Endodermal cell (in vitro differentiated cells): ENCODE measurements at regions not wholly inside any gene's neighbourhood (a gene's known extent, or its start where the extent isn't known, plus 50 kb on each side); places are given as distances from the start of the nearest gene placed in this dataset.
"Not testable (repeated sequence)": the region's sequence is repeated elsewhere in the genome, so short reads cannot be mapped to it uniquely, and the experiment has no call there.

ENCODE experiments used
- DNase-seq: peaks from one replicate; pipeline ENCODE4 v3.0.0-alpha.2; 2017
- H3K27ac ChIP-seq: 2 replicates; pipeline ENCODE4 v1.5.1; 2013; ENCODE audit warnings: mild to moderate bottlenecking, low read depth, low read length, moderate library complexity
- H3K27me3 ChIP-seq: 2 replicates; pipeline ENCODE4 v1.6.1; 2013; ENCODE audit warnings: mild to moderate bottlenecking, low read length, moderate library complexity; ENCODE audit not compliant: insufficient read depth, control insufficient read depth, poor library complexity, severe bottlenecking
- H3K36me3 ChIP-seq: 2 replicates; pipeline ENCODE4 v1.7.0; 2013; ENCODE audit warnings: mild to moderate bottlenecking, low read length, moderate library complexity; ENCODE audit not compliant: control insufficient read depth, insufficient read depth
- H3K4me1 ChIP-seq: one replicate; pipeline ENCODE4 v1.7.0; 2013; ENCODE audit warnings: low read length; ENCODE audit not compliant: control insufficient read depth, insufficient read depth
- H3K4me3 ChIP-seq: 2 replicates; pipeline ENCODE4 v1.5.1; 2013; ENCODE audit warnings: mild to moderate bottlenecking, low read length, moderate library complexity
- H3K9ac ChIP-seq: 2 replicates; pipeline ENCODE4 v1.6.1; 2013; ENCODE audit warnings: mild to moderate bottlenecking, low read length, moderate library complexity; ENCODE audit not compliant: poor library complexity, severe bottlenecking; ENCODE audit errors: extremely low read depth
- H3K9me3 ChIP-seq: 2 replicates; pipeline ENCODE4 v1.6.1; 2013; ENCODE audit warnings: mild to moderate bottlenecking, low read length, moderate library complexity; ENCODE audit not compliant: control insufficient read depth
- H3K27ac Mint-ChIP-seq: 2 replicates; pipeline ENCODE4 v1.8.0; 2020; ENCODE audit warnings: mixed read lengths
- H3K27me3 Mint-ChIP-seq: 2 replicates; pipeline ENCODE4 v1.8.0; 2021; ENCODE audit warnings: mild to moderate bottlenecking, mixed read lengths; ENCODE audit not compliant: insufficient read depth
- H3K36me3 Mint-ChIP-seq: 2 replicates; pipeline ENCODE4 v1.8.0; 2020; ENCODE audit warnings: low read depth, mixed read lengths
- H3K4me1 Mint-ChIP-seq: 2 replicates; pipeline ENCODE4 v1.8.0; 2020; ENCODE audit warnings: mixed read lengths
- H3K4me3 Mint-ChIP-seq: 2 replicates; pipeline ENCODE4 v1.8.0; 2020; ENCODE audit warnings: mild to moderate bottlenecking, moderate library complexity, mixed read lengths
- H3K9me3 Mint-ChIP-seq: 2 replicates; pipeline ENCODE4 v1.8.0; 2020; ENCODE audit warnings: mild to moderate bottlenecking, mixed read lengths
- CTCF ChIP-seq: fragments of 200-600 bp; sonication (generic); conservative IDR thresholded peaks from 2 replicates; pipeline ENCODE4 v1.5.0; 2021; ENCODE audit warnings: antibody characterized with exemption, mild to moderate bottlenecking
- WGBS, 2 experiments: methylation state at CpG; one replicate each; pipeline versions ENCODE4 v1.1.5 to v1.1.7; 2013; ENCODE audit warnings: missing lambda C conversion rate in 2 of 2, mixed read lengths in 1 of 2; ENCODE audit not compliant: insufficient coverage in 1 of 2, insufficient read length in 1 of 2; 5-methylcytosine and 5-hydroxymethylcytosine counted together

- Mint-ChIP-seq H3K4me3 (no peak overlapping the region), H3K27me3 (peaks cover 2% of the 10 kb centered on the region), H3K27ac (no peak overlapping the region), H3K36me3 (no peaks in the 10 kb centered on the region), H3K4me1 (no peaks in the 10 kb centered on the region), H3K9me3 (no peaks in the 10 kb centered on the region)
- 98 to 100% methylated on average over 1 of the region's 1 CpG for WGBS, 2 experiments
- DNase-seq: no peak
- Histone ChIP-seq H3K9me3 (no peaks in the 10 kb centered on the region), H3K27ac (no peak overlapping the region), H3K36me3 (no peaks in the 10 kb centered on the region), H3K27me3 (no peaks in the 10 kb centered on the region), H3K4me3 (no peak overlapping the region), H3K9ac (no peak overlapping the region), H3K4me1 (no peaks in the 10 kb centered on the region)
- no peak for TF ChIP-seq CTCF
Measured at GRCh38 chr1:14281412-14281811, 317.1 kb upstream of the KAZN start.

GRCh38 chr1:14282707-14283106 is 315.8 kb upstream of the KAZN start:
- H3K27me3 Mint-ChIP-seq: peaks cover 2% of the 10 kb centered on the region
- TF ChIP-seq CTCF: no peak
- no peak overlapping the region for H3K4me3 Mint-ChIP-seq
- no peaks in the 10 kb centered on the region for H3K4me1 Mint-ChIP-seq
- no peaks in the 10 kb centered on the region for H3K9me3 ChIP-seq
- no peak overlapping the region for H3K27ac ChIP-seq
- H3K4me1 ChIP-seq: no peaks in the 10 kb centered on the region
- WGBS, 2 experiments: 50 to 51% methylated on average over 5 to 7 of the region's 7 CpGs
- no peak overlapping the region for H3K27ac Mint-ChIP-seq
- H3K9me3 Mint-ChIP-seq: no peaks in the 10 kb centered on the region
- H3K27me3 ChIP-seq: no peaks in the 10 kb centered on the region
- no peak overlapping the region for H3K4me3 ChIP-seq
- no peaks in the 10 kb centered on the region for H3K36me3 Mint-ChIP-seq
- no peak overlapping the region for H3K9ac ChIP-seq
- peak; percentile 72 for DNase-seq
- H3K36me3 ChIP-seq: no peaks in the 10 kb centered on the region

- TF ChIP-seq CTCF: no peak
- no peak overlapping the region for H3K4me3 Mint-ChIP-seq
- no peaks in the 10 kb centered on the region for H3K4me1 ChIP-seq
- DNase-seq: no peak
- no peaks in the 10 kb centered on the region for H3K36me3 ChIP-seq
- H3K9me3 Mint-ChIP-seq: peaks cover under 1% of the 10 kb centered on the region
- H3K36me3 Mint-ChIP-seq: no peaks in the 10 kb centered on the region
- WGBS, 2 experiments: 93% methylated on average over 2 of the region's 2 CpGs
- H3K4me3 ChIP-seq: no peak overlapping the region
- H3K27me3 ChIP-seq: no peaks in the 10 kb centered on the region
- H3K9ac ChIP-seq: no peak overlapping the region
- no peaks in the 10 kb centered on the region for H3K4me1 Mint-ChIP-seq
- H3K27ac Mint-ChIP-seq: no peak overlapping the region
- H3K27ac ChIP-seq: no peak overlapping the region
- peaks cover 8% of the 10 kb centered on the region for H3K27me3 Mint-ChIP-seq
- no peaks in the 10 kb centered on the region for H3K9me3 ChIP-seq
Measured at GRCh38 chr1:14285238-14285637, 313.2 kb upstream of the KAZN start.

- peaks cover 17% of the 10 kb centered on the region for H3K9me3 Mint-ChIP-seq
- not testable (repeated sequence) for H3K27me3 Mint-ChIP-seq, H3K9me3 ChIP-seq, H3K36me3 Mint-ChIP-seq, H3K4me1 Mint-ChIP-seq, H3K4me3 ChIP-seq, H3K36me3 ChIP-seq, H3K27me3 ChIP-seq, H3K27ac ChIP-seq, H3K4me3 Mint-ChIP-seq, H3K9ac ChIP-seq, H3K4me1 ChIP-seq, H3K27ac Mint-ChIP-seq
- DNase-seq: peak; percentile 86
- WGBS, 2 experiments: 66% methylated on average over 6 of the region's 6 CpGs; no CpG with 5 or more reads in 1 of the 2 experiments
Measured at GRCh38 chr1:14291182-14291581, 307.3 kb upstream of the KAZN start.
